HG03460 (cell line): ENCODE measurements at regions not wholly inside any gene's neighbourhood (a gene's known extent, or its start where the extent isn't known, plus 50 kb on each side); places are given as distances from the start of the nearest gene placed in this dataset.
"Not testable (repeated sequence)": the region's sequence is repeated elsewhere in the genome, so short reads cannot be mapped to it uniquely, and the experiment has no call there.

Experiments
- ATAC-seq: cut with Tn5 transposase; IDR thresholded peaks from one replicate; pipeline ENCODE4 v1.9.1; 2021; ENCODE audit not compliant: unreplicated experiment

GRCh38 chr1:121566346-121566745 is 381.6 kb downstream of the SRGAP2C start:
- ATAC-seq: no peak

DNA sequence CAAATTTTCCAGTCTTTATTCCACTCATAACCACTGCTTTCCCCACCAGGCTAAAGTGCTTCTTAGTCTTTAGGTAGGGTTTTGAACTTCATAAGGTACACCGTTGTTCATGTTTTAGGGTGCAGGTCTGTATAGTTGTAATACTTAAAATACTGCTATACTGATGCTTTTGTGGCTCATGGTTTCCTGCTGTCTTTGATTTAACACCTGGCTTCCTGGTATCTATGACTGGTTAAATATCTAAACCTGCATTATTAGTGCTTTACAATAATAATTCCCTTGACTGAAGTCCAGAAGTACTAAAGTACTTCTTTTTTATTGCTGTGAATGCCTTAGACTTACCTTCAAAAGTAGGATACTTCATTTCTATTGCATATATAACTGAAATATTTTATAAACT is 384.7 kb downstream of the SRGAP2C start:
- no peak for ATAC-seq

DNA sequence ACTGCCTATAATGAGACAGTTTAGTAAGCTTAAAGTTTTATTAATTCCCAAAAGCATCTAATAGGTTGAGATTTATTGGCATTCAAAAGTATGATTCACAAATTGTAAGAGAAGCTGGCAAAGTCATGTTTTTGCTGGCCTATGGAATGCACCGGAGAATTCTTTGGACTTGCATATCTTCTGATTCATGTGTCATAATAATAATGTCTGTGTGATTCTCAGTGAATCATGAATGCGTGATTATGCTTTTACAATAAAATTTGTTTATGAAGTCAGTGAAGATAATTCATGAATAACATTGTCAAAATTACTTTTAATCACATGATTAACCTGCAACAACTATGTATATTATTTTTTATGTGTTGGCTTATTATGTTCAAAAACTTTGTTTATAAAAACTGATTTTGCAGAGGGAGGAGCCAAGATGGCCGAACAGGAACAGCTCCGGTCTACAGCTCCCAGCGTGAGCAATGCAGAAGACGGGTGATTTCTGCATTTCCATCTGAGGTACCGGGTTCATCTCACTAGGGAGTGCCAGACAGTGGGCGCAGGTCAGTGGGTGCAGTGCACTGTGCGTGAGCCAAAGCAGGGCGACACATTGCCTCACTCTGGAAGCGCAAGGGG is 389.2 kb downstream of the SRGAP2C start:
- ATAC-seq: not testable (repeated sequence)

DNA sequence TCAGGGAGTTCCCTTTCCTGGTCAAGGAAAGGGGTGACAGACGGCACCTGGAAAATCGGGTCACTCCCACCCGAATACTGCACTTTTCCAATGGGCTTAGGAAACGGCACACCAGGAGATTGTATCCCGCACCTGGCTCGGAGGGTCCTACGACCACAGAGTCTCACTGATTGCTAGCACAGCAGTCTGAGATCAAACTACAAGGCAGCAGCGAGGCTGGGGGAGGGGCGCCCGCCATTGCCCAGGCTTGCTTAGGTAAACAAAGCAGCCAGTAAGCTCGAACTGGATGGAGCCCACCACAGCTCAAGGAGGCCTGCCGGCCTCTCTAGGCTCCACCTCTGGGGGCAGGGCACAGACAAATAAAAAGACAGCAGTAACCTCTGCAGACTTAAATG is 389.7 kb downstream of the SRGAP2C start:
- not testable (repeated sequence) for ATAC-seq

- not testable (repeated sequence) for ATAC-seq
Measured at GRCh38 chr1:121582898-121583297, 398.1 kb downstream of the SRGAP2C start.

DNA sequence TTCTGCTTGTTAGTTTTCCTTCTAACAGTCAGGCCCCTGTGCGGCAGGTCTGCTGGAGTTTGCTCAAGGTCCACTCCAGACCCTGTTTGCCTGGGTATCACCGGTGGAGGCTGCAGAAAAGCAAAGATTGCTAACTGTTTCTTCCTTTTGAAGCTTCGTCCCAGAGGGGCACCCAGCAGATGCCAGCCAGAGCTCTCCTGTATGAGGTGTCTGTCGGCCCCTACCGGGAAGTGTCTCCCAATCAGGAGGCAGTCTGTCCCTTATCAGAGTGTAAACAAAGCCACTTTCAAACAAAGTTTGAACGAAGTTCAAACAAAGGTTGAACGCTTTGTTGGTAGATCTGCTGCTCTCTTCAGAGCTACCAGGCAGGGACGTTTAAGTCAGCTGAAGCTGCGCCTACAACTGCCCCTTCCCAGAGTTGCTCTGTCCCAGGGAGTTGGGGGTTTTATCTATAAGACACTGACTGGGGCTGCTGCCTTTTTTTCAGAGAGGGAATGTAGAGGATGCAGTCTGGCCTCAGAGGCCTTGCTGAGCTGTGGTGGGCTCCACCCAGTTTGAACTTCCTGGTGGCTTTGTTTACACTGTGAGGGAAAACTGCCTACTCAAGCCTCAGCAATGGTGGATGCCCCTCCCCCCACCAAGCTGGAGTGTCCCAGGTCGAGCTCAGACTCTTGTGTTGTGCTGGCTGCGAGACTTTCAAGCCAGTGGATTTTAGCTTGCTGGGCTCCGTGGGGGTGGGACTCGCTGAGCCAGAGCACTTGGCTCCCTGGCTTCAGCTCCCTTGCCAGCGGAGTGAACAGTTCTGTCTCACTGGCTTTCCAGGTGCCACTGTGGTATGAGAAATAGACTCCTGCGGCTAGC is 401.8 kb downstream of the SRGAP2C start:
- ATAC-seq: no peak

DNA sequence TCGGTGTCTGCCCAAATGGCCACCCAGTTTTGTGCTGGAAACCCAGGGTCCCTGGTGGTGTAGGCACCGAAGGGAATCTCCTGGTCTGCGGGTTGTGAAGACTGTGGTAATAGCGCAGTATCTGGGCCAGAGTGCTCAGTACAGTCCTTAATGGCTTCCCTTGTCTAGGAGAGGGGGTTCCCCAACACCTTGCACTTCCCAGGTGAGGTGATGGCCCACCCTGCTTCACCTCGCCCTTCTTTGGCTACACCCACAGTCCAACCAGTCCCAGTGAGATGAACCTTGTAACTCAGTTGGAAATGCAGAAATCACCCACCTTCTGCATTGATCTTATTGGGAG is 402.4 kb downstream of the SRGAP2C start:
- ATAC-seq: no peak

- no peak for ATAC-seq
Measured at GRCh38 chr1:121587777-121588176, 403.0 kb downstream of the SRGAP2C start.

- ATAC-seq: no peak
Measured at GRCh38 chr1:121594096-121594495, 409.3 kb downstream of the SRGAP2C start.

- no peak for ATAC-seq
Measured at GRCh38 chr1:121595089-121595488, 410.3 kb downstream of the SRGAP2C start.

DNA sequence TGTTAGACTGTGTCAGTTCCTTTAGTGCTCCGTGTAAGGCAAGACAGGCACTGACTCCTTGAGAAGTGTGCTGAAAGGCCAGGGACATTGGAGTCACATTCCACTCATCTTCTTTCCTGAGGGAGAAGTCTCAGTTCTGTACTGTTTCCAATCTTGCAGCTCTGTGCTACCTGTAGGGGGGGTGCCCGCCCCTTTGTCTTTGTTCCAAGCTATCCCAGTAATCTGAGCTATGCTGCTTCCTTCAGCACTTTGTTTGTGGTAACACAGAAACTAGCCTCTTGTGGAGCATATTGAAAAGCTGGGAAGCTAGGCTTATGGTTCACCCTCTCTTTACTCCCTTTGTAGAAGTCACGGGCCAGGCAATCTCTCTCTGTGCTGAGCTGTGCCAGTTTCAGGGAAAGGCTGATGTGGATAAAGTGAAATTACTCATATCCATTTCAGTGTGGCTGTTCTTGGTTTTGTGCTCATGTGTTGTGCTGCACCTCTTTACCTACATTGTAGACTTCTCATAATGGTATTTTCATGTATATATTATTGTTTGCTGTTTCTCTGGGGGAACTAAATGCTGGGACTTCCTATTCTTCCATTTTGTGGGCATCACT is 420.2 kb downstream of the SRGAP2C start:
- ATAC-seq: not testable (repeated sequence)

- ATAC-seq: not testable (repeated sequence)
Measured at GRCh38 chr1:121607499-121607898, 422.7 kb downstream of the SRGAP2C start.
